Caco-2 (cell line): ENCODE measurements at regions not wholly inside any gene's neighbourhood (a gene's known extent, or its start where the extent isn't known, plus 50 kb on each side); places are given as distances from the start of the nearest gene placed in this dataset.

ENCODE experiments used
- BruUV-seq: library from RNA; stranded (reverse); fragments of 400-500 nt; replicated peaks from 2 replicates; lab custom pipeline; 2021; lab: Mats Ljungman, UMichigan
- CTCF ChIA-PET: fragments of 300-600 bp; sonication (Branson Sonifier 250); formaldehyde crosslinking; loops from one replicate; lab custom pipeline; 2022; ENCODE audit warnings: antibody characterized with exemption; lab: Charles Lee
- POLR2A ChIA-PET: fragments of 300-600 bp; sonication (Branson Sonifier 250); formaldehyde crosslinking; loops from one replicate; lab custom pipeline; 2022; ENCODE audit warnings: antibody characterized with exemption; lab: Charles Lee
- DNase-seq, 2 experiments: peaks; one replicate each; pipeline versions ENCODE4 v3.0.0 to v3.0.0-alpha.2; 2020 to 2022
- H3K27me3 ChIP-seq: replicated peaks from 2 replicates; pipeline ENCODE4 v1.6.0; 2011; ENCODE audit warnings: low read length; ENCODE audit not compliant: control insufficient read depth, insufficient read depth
- H3K36me3 ChIP-seq: 2 replicates; pipeline ENCODE4 v1.5.1; 2011; ENCODE audit warnings: low read length; ENCODE audit not compliant: control insufficient read depth, insufficient read depth
- H3K4me1 ChIP-seq: fragments of 250-450 bp; sonication (Bioruptor Pico); 2 replicates; pipeline ENCODE4 v1.5.1; 2020; ENCODE audit warnings: mild to moderate bottlenecking
- H3K4me3 ChIP-seq: 2 replicates; pipeline ENCODE4 v1.5.1; 2011; ENCODE audit warnings: low read depth, mild to moderate bottlenecking, control low read depth, low read length
- H3K9me3 ChIP-seq: fragments of 250-450 bp; sonication (Bioruptor Pico); 2 replicates; pipeline ENCODE4 v1.5.1; 2020; ENCODE audit warnings: mild to moderate bottlenecking, moderate library complexity
- H3K27ac Mint-ChIP-seq: one replicate; pipeline ENCODE4 v1.8.0; 2022; ENCODE audit warnings: mixed read lengths; ENCODE audit not compliant: unreplicated experiment
- H3K27me3 Mint-ChIP-seq: one replicate; pipeline ENCODE4 v1.8.0; 2022; ENCODE audit warnings: mixed read lengths; ENCODE audit not compliant: insufficient read depth, unreplicated experiment
- H3K36me3 Mint-ChIP-seq: one replicate; pipeline ENCODE4 v1.8.0; 2022; ENCODE audit warnings: mild to moderate bottlenecking, mixed read lengths; ENCODE audit not compliant: insufficient read depth, unreplicated experiment
- H3K4me1 Mint-ChIP-seq: one replicate; pipeline ENCODE4 v1.8.0; 2022; ENCODE audit warnings: low read depth, mixed read lengths; ENCODE audit not compliant: unreplicated experiment
- H3K4me3 Mint-ChIP-seq: one replicate; pipeline ENCODE4 v1.8.0; 2022; ENCODE audit warnings: mild to moderate bottlenecking, moderate library complexity, mixed read lengths; ENCODE audit not compliant: unreplicated experiment
- H3K9me3 Mint-ChIP-seq: one replicate; pipeline ENCODE4 v1.8.0; 2022; ENCODE audit warnings: mixed read lengths; ENCODE audit not compliant: unreplicated experiment
- CTCF ChIP-seq, 2 experiments: fragments of 200-600 bp in 1 of 2; IDR thresholded peaks; 1 replicate in 1 of 2; 2 replicates in 1 of 2; pipeline versions ENCODE4 v1.5.1 to v1.8.0; 2011 to 2022; ENCODE audit warnings: antibody characterized with exemption in 1 of 2, control low read depth in 1 of 2, inconsistent platforms in 1 of 2, low read depth in 1 of 2, low read length in 1 of 2, mild to moderate bottlenecking in 1 of 2, moderate library complexity in 1 of 2; ENCODE audit not compliant: insufficient read depth in 1 of 2, severe bottlenecking in 1 of 2, unreplicated experiment in 1 of 2
- intact Hi-C: fragments of 100-400 bp; cut with micrococcal nuclease; formaldehyde crosslinking; loops from one replicate; pipeline ENCODE4 v1.10.0; 2022; ENCODE audit not compliant: unreplicated experiment

GRCh38 chr12:4009979-4010704 lies 136.9 kb upstream of the PARP11 start:
- POLR2A ChIA-PET, result interaction anchor here (1.0 kb wide), 1 partner anchor 11 kb away, joined by 5 read pairs; no protein-coding TSS in a partner anchor
- H3K27me3 Mint-ChIP-seq, result no peaks in the 10 kb centered on the region
- Histone ChIP-seq H3K27me3 (no peaks in the 10 kb centered on the region), H3K36me3 (no peaks in the 10 kb centered on the region), H3K9me3 (no peaks in the 10 kb centered on the region), H3K4me1 (peaks cover 55% of the 10 kb centered on the region), H3K4me3 (no peak overlapping the region)
- peaks cover 46% of the 10 kb centered on the region for H3K4me1 Mint-ChIP-seq
- BruUV-seq, result no TSS peak
- H3K9me3 Mint-ChIP-seq, result no peaks in the 10 kb centered on the region
- H3K27ac Mint-ChIP-seq, result no peak overlapping the region
- CTCF ChIA-PET, result interaction anchor here (0.6 to 1.6 kb wide), 4 partner anchors 9 to 267 kb away, joined by 3 to 5 read pairs (median 4); no protein-coding TSS in a partner anchor
- intact Hi-C loops, result no loop called here
- TF ChIP-seq CTCF (IDR thresholded peaks at IDR 0.05; ENCODE audit: insufficient read depth in 1 of 2, low read depth in 1 of 2, low read length in 1 of 2, severe bottlenecking in 1 of 2, unreplicated experiment in 1 of 2), result no peak
- peaks cover 5% of the 10 kb centered on the region for H3K36me3 Mint-ChIP-seq
- H3K4me3 Mint-ChIP-seq, result no peak overlapping the region
- peak in 1 of 2 experiments; percentile 51 for DNase-seq

- no peaks in the 10 kb centered on the region for H3K9me3 Mint-ChIP-seq
Measured at GRCh38 chr12:4006743-4007142, 133.5 kb upstream of the PARP11 start.

More at GRCh38 chr12:4006743-4007142, 133.5 kb upstream of the PARP11 start:
- H3K36me3 ChIP-seq, result no peaks in the 10 kb centered on the region
- no peak for TF ChIP-seq CTCF (IDR thresholded peaks at IDR 0.05; ENCODE audit: insufficient read depth in 1 of 2, low read depth in 1 of 2, low read length in 1 of 2, severe bottlenecking in 1 of 2, unreplicated experiment in 1 of 2)
- ChIA-PET CTCF (no interaction called here), POLR2A (no interaction called here)
- peaks cover 21% of the 10 kb centered on the region for H3K4me1 ChIP-seq
- BruUV-seq, result no TSS peak
- no peak for DNase-seq
- H3K27ac Mint-ChIP-seq, result no peak overlapping the region
- H3K27me3 Mint-ChIP-seq, result no peaks in the 10 kb centered on the region
- intact Hi-C loops, result no loop called here
- no peak overlapping the region for H3K4me3 Mint-ChIP-seq
- H3K4me3 ChIP-seq, result no peak overlapping the region
- no peaks in the 10 kb centered on the region for H3K9me3 ChIP-seq
- H3K27me3 ChIP-seq, result no peaks in the 10 kb centered on the region
- peaks cover 5% of the 10 kb centered on the region for H3K36me3 Mint-ChIP-seq
- H3K4me1 Mint-ChIP-seq, result peaks cover 13% of the 10 kb centered on the region
